PC-3 (cell line): ENCODE measurements at regions not wholly inside any gene's neighbourhood (a gene's known extent, or its start where the extent isn't known, plus 50 kb on each side); places are given as distances from the start of the nearest gene placed in this dataset.

Experiments used
- EZH2 ChIP-seq: fragments of 300-600 bp; sonication (generic); IDR thresholded peaks from one replicate; pipeline ENCODE4 v1.6.1; 2017; ENCODE audit warnings: antibody characterized with exemption, mild to moderate bottlenecking, low read length; ENCODE audit not compliant: unreplicated experiment
- EZH2phosphoT487 ChIP-seq: fragments of 300-600 bp; sonication (generic); IDR thresholded peaks from 2 replicates; pipeline ENCODE4 v1.6.1; 2018; ENCODE audit warnings: mild to moderate bottlenecking, antibody characterized with exemption, low read length, borderline replicate concordance
- TF ChIP-seq, protein P1 (sequence below): fragments of 300-600 bp; sonication (generic); conservative IDR thresholded peaks from 2 replicates; pipeline ENCODE4 v1.5.1; 2017; ENCODE audit warnings: antibody characterized with exemption, low read depth, mild to moderate bottlenecking, low read length

DNA sequence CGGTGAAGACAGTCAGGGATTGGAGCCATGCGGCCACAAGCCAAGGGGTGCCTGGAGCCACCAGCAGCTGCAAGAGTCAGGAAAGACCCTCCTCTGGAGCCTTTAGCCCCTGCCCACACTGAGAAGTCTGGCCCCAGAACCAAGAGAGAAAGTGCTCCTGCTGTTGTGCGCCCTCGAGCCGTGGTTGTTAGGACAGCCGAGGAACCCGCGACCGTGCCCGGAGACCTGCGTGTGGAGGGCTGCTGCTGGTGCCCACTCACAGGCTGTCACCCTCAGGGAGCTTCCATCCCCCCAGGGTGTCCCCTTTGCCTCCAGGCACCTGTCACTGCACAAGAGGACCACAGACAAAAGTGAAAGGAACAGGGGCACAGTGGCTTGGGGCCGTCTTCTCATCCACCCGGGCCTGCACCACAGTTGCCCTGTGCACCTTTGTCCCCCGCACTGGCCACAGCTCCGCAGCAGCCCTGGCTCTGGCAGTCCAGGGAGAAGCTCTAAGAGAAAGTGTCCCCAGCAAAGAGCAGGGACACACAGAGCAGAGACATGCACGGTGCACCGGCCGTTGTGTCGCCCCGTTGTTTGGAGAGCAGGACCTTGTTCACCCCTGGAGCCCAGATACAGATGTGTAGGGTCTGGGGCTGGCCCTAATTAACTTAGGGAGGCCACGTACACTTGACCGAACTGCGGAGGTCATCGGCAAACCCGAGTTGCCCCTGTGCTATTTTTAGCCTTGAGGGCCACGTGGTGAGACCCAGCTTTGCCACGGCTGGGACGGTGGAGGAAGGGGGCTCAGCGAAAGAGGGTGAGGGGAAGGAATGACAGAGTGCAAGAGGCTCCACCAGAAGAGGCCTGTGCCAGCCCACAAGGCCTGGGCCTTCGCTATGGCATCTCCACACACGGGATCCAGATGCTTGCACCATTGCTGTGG lies 329.2 kb downstream of the C16orf95 start:
- TF ChIP-seq, protein P1, sequence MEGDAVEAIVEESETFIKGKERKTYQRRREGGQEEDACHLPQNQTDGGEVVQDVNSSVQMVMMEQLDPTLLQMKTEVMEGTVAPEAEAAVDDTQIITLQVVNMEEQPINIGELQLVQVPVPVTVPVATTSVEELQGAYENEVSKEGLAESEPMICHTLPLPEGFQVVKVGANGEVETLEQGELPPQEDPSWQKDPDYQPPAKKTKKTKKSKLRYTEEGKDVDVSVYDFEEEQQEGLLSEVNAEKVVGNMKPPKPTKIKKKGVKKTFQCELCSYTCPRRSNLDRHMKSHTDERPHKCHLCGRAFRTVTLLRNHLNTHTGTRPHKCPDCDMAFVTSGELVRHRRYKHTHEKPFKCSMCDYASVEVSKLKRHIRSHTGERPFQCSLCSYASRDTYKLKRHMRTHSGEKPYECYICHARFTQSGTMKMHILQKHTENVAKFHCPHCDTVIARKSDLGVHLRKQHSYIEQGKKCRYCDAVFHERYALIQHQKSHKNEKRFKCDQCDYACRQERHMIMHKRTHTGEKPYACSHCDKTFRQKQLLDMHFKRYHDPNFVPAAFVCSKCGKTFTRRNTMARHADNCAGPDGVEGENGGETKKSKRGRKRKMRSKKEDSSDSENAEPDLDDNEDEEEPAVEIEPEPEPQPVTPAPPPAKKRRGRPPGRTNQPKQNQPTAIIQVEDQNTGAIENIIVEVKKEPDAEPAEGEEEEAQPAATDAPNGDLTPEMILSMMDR, result no peak
- no peak for TF ChIP-seq EZH2
- TF ChIP-seq EZH2phosphoT487, result no peak
